ENCODE measurements at regions not wholly inside any gene's neighbourhood (a gene's known extent, or its start where the extent isn't known, plus 50 kb on each side); places are given as distances from the start of the nearest gene placed in this dataset.

GRCh38 chr5:159849437-159850083, 66.7 kb upstream of the ADRA1B start:
- TF ChIP-seq CTCF (IDR thresholded peaks at IDR 0.05; ENCODE audit: insufficient read depth, low read depth, low read length) = no peak

DNA sequence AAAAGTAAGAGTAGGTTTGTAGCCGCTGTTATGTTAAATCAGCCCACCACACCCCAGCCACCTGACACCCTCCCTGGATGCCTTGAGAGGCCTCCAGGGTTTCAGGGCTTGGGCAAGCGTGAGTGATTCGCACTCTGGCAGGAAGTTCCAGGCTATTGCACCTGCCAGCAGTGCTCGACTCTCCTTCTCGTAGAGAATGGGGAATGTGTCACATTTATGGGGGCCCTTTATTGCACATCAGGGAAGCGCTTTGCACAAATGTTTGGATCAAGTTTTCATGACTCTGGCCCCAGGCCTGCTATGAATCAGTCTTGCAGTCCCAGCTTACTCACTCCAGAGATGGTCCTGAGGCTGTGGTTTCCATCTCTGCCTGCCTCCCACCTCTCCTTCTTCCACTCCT, 66.1 kb upstream of the ADRA1B start:
- H3K4me3 ChIP-seq (ENCODE audit: low read depth, low read length) = no peak overlapping the region
- no peak for TF ChIP-seq CTCF (IDR thresholded peaks at IDR 0.05; ENCODE audit: insufficient read depth, low read depth, low read length)
- DNase-seq (ENCODE audit: low read depth) = peak; percentile 50

More at GRCh38 chr5:159849437-159850083, 66.7 kb upstream of the ADRA1B start:
- no peak overlapping the region for H3K4me3 ChIP-seq (ENCODE audit: low read depth, low read length)
- DNase-seq (ENCODE audit: low read depth) = peak; percentile 71

- no peak for TF ChIP-seq CTCF (IDR thresholded peaks at IDR 0.05; ENCODE audit: insufficient read depth, low read depth, low read length)
- no peak for DNase-seq (ENCODE audit: low read depth)
- H3K4me3 ChIP-seq (ENCODE audit: low read depth, low read length) = no peak overlapping the region
These were observed 65.2 kb upstream of the ADRA1B start for GRCh38 chr5:159851053-159851452.

DNA sequence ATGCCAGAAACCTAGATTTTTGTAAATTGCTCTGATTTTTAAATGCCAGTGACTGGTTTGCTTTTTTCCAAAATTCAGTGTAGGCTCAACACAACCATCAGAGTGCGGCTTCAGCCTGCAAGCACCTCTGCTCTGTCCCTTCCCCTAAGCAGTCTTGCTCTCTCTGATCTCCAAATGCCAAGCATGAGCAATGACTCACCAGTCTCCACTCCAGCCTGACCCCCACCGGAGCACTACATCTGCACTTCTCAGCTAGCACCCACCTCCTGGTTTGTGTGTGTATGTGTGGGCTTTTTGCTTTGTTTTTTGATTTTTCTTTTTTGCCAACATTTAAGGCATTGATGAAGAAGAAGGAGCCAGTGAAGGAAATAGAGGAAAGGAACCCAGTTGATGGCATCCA, 61.4 kb upstream of the ADRA1B start:
- no peak for TF ChIP-seq CTCF (IDR thresholded peaks at IDR 0.05; ENCODE audit: insufficient read depth, low read depth, low read length)
- H3K4me3 ChIP-seq (ENCODE audit: low read depth, low read length) = no peak overlapping the region
- no peak for DNase-seq (ENCODE audit: low read depth)

- H3K4me3 ChIP-seq (ENCODE audit: low read depth, low read length) = no peak overlapping the region
- no peak for DNase-seq (ENCODE audit: low read depth)
- TF ChIP-seq CTCF (IDR thresholded peaks at IDR 0.05; ENCODE audit: insufficient read depth, low read depth, low read length) = no peak
These were observed 60.6 kb upstream of the ADRA1B start for GRCh38 chr5:159855476-159856191.

DNA sequence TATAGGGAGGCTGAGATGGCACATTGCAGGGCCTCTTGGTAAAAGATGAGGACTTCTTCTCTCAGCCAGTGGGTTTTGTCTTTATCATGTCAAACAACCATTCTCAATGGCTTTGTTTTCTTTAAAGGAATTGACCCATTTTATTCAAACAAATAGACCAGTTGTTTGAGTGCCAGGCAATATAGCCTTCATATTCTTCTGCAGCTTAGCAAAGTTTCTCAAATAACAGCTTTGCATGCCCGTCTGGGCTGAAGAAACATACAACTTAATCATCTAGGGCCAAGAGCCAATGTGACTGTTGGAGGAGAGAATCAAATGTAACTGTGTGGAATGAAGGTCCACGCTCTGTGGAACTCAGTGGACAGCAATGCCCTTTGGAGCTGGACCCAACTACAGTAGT, 57.4 kb upstream of the ADRA1B start:
- H3K4me3 ChIP-seq (ENCODE audit: low read depth, low read length) = no peak overlapping the region
- DNase-seq (ENCODE audit: low read depth) = no peak
- TF ChIP-seq CTCF (IDR thresholded peaks at IDR 0.05; ENCODE audit: insufficient read depth, low read depth, low read length) = no peak

Measured in fibroblast of villous mesenchyme (primary cell).